OCI-LY7 (cell line): ENCODE measurements at regions not wholly inside any gene's neighbourhood (a gene's known extent, or its start where the extent isn't known, plus 50 kb on each side); places are given as distances from the start of the nearest gene placed in this dataset.

Experiments used
- BruUV-seq: library from RNA; stranded (reverse); fragments of 400-500 nt; replicated peaks from 2 replicates; lab custom pipeline; 2021; lab: Mats Ljungman, UMichigan
- CTCF ChIA-PET: fragments of 300-600 bp; sonication (Branson Sonifier 250); formaldehyde crosslinking; loops from one replicate; lab custom pipeline; 2022; ENCODE audit warnings: antibody characterized with exemption; ENCODE audit not compliant: unreplicated experiment; lab: Charles Lee
- POLR2A ChIA-PET: fragments of 300-600 bp; sonication (Branson Sonifier 250); formaldehyde crosslinking; loops from one replicate; lab custom pipeline; 2022; ENCODE audit warnings: antibody characterized with exemption; lab: Charles Lee
- DNase-seq: peaks from one replicate; pipeline ENCODE4 v3.0.0-alpha.2; 2015; ENCODE audit warnings: low spot score
- H2AFZ ChIP-seq: fragments of 200-600 bp; sonication (generic), shearing (Covaris generic); 2 replicates; pipeline ENCODE4 v1.6.1; 2014; ENCODE audit warnings: mild to moderate bottlenecking, antibody characterized with exemption, low read length, moderate library complexity
- H3K27ac ChIP-seq: fragments of 200-600 bp; sonication (generic); 2 replicates; pipeline ENCODE4 v1.5.1; 2014; ENCODE audit warnings: mixed run types, low read depth, mild to moderate bottlenecking, moderate library complexity, low read length, inconsistent platforms; ENCODE audit not compliant: poor library complexity, severe bottlenecking
- H3K36me3 ChIP-seq: fragments of 200-600 bp; sonication (generic); 2 replicates; pipeline ENCODE4 v1.6.1; 2014; ENCODE audit warnings: mild to moderate bottlenecking, antibody characterized with exemption, low read length, moderate library complexity, mixed read lengths; ENCODE audit not compliant: insufficient read depth
- H3K4me1 ChIP-seq: fragments of 200-600 bp; sonication (generic); 2 replicates; pipeline ENCODE4 v1.5.1; 2014; ENCODE audit warnings: mild to moderate bottlenecking, low read length; ENCODE audit not compliant: insufficient read depth, poor library complexity, severe bottlenecking
- H3K4me2 ChIP-seq: fragments of 200-600 bp; sonication (generic); 2 replicates; pipeline ENCODE4 v1.6.1; 2014; ENCODE audit warnings: mild to moderate bottlenecking, low read length
- H3K4me3 ChIP-seq: fragments of 200-600 bp; sonication (generic); 2 replicates; pipeline ENCODE4 v1.5.1; 2014; ENCODE audit warnings: mild to moderate bottlenecking, low read depth, low read length; ENCODE audit not compliant: poor library complexity, severe bottlenecking
- H3K79me2 ChIP-seq: fragments of 200-600 bp; sonication (generic); 2 replicates; pipeline ENCODE4 v1.6.1; 2016; ENCODE audit warnings: low read depth, mild to moderate bottlenecking, low read length, moderate library complexity, mixed read lengths; ENCODE audit not compliant: insufficient read depth
- H3K9me2 ChIP-seq: fragments of 200-600 bp; sonication (generic); 2 replicates; pipeline ENCODE4 v1.6.1; 2016; ENCODE audit warnings: mild to moderate bottlenecking, low read length, mixed read lengths; ENCODE audit not compliant: insufficient read depth
- H3K9me3 ChIP-seq: fragments of 200-600 bp; sonication (generic); 2 replicates; pipeline ENCODE4 v1.6.1; 2014; ENCODE audit warnings: mild to moderate bottlenecking, mixed run types, low read length, mixed read lengths
- H4K20me1 ChIP-seq: fragments of 200-600 bp; sonication (generic); 2 replicates; pipeline ENCODE4 v1.6.1; 2014; ENCODE audit warnings: mild to moderate bottlenecking, antibody characterized with exemption, low read length, moderate library complexity, mixed read lengths; ENCODE audit not compliant: insufficient read depth
- EZH2phosphoT487 ChIP-seq: fragments of 200-600 bp; sonication (generic); IDR thresholded peaks from 2 replicates; pipeline ENCODE4 v1.6.1; 2018; ENCODE audit warnings: low read depth, borderline replicate concordance, mild to moderate bottlenecking, mixed run types, antibody characterized with exemption, low read length, moderate library complexity, mixed read lengths
- intact Hi-C: fragments of 100-400 bp; cut with micrococcal nuclease; formaldehyde crosslinking; loops from one replicate; pipeline ENCODE4 v1.10.0; 2022; ENCODE audit not compliant: unreplicated experiment
- TF ChIP-seq, protein P1 (sequence below): fragments of 200-600 bp; sonication (generic); conservative IDR thresholded peaks from 2 replicates; pipeline ENCODE4 v1.5.1; 2014; ENCODE audit warnings: mild to moderate bottlenecking, antibody characterized with exemption, low read length, moderate library complexity, mixed read lengths

DNA sequence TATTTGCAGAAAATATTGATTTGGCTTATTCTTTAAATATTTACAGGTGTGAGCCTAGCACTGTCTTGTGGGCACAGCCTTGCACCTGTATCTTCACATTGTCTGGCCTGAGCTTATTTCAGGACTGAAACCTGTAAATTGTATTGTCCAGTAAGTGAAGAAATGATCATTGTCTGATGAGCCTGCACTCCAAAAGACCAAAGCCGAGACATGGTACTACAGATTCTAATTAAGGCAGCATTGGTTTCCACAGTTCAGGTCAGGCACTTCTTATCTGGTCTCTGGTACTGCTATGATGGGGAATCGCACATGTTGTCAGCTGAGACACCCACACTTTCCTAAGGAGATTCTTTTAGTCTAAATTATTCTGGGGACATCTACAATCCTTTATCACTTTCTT lies 479.0 kb downstream of the TDRD15 start:
- Histone ChIP-seq H3K4me1 (no peaks in the 10 kb centered on the region), H3K9me3 (no peaks in the 10 kb centered on the region), H2AFZ (no peak overlapping the region), H3K4me3 (no peak overlapping the region), H3K27ac (no peak overlapping the region), H3K79me2 (no peaks in the 10 kb centered on the region), H3K4me2 (no peak overlapping the region), H3K9me2 (no peaks in the 10 kb centered on the region), H3K36me3 (no peaks in the 10 kb centered on the region), H4K20me1 (no peaks in the 10 kb centered on the region)
- BruUV-seq = no TSS peak
- intact Hi-C loops = no loop called here
- no peak for DNase-seq
- CTCF ChIA-PET = no interaction called here
- TF ChIP-seq, protein P1, sequence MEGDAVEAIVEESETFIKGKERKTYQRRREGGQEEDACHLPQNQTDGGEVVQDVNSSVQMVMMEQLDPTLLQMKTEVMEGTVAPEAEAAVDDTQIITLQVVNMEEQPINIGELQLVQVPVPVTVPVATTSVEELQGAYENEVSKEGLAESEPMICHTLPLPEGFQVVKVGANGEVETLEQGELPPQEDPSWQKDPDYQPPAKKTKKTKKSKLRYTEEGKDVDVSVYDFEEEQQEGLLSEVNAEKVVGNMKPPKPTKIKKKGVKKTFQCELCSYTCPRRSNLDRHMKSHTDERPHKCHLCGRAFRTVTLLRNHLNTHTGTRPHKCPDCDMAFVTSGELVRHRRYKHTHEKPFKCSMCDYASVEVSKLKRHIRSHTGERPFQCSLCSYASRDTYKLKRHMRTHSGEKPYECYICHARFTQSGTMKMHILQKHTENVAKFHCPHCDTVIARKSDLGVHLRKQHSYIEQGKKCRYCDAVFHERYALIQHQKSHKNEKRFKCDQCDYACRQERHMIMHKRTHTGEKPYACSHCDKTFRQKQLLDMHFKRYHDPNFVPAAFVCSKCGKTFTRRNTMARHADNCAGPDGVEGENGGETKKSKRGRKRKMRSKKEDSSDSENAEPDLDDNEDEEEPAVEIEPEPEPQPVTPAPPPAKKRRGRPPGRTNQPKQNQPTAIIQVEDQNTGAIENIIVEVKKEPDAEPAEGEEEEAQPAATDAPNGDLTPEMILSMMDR = no peak
- TF ChIP-seq EZH2phosphoT487 = no peak
- POLR2A ChIA-PET = interaction anchor here (0.7 kb wide), 1 partner anchor 437 kb away, joined by 3 read pairs; no protein-coding TSS in a partner anchor

DNA sequence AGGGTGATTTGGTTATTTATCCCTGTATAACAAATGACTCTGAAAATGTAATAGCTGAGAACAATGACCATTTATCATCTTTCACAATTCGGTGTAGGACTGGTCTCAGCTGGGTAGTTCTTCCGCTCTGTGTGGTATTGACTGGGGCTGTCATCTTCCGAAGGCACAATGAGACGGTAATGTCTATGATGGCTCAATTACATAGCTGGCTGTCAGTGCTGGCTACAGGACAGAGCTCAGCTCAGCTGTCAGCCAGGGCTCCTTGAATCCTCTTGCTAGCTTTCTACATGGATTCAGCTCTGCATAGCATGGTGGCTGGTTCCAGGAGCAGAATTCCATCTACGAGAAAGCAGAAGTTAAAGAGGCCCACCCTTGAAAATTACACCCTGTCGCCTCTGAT lies 483.8 kb downstream of the TDRD15 start:
- no peak for DNase-seq
- no peaks in the 10 kb centered on the region for H3K9me2 ChIP-seq
- no peaks in the 10 kb centered on the region for H3K79me2 ChIP-seq
- TF ChIP-seq, protein P1 = no peak
- no peak for TF ChIP-seq EZH2phosphoT487
- H3K36me3 ChIP-seq = no peaks in the 10 kb centered on the region
- intact Hi-C loops = no loop called here
- ChIA-PET POLR2A (no interaction called here), CTCF (no interaction called here)
- H3K27ac ChIP-seq = no peak overlapping the region
- BruUV-seq = no TSS peak
- H3K4me2 ChIP-seq = no peak overlapping the region
- H2AFZ ChIP-seq = no peak overlapping the region
- H3K4me3 ChIP-seq = no peak overlapping the region
- H3K4me1 ChIP-seq = no peaks in the 10 kb centered on the region
- no peaks in the 10 kb centered on the region for H3K9me3 ChIP-seq
- H4K20me1 ChIP-seq = no peaks in the 10 kb centered on the region

DNA sequence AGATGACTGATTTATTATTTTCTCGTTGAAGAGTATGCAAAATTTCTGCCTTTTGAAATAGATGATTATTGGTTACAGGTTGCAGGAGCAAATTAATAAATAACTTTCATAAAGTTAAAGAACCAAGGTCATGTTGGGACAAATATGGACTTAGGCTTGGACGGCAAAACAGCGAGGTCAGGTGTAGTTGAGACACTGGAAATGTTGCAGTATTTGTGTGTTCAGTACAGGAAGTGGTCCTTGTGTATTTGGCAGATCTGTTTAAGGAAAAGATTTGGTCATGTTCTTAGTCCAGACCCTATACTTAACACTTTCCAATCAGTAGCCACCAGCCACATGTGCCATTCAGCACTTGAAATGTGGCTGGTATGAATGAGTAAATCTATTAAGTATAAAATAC lies 486.5 kb downstream of the TDRD15 start:
- H3K4me2 ChIP-seq = no peak overlapping the region
- CTCF ChIA-PET = no interaction called here

More for the DNA sequence above, 486.5 kb downstream of the TDRD15 start:
- H2AFZ ChIP-seq = no peak overlapping the region
- H3K4me1 ChIP-seq = no peaks in the 10 kb centered on the region
- TF ChIP-seq, protein P1 = no peak
- TF ChIP-seq EZH2phosphoT487 = no peak
- BruUV-seq = no TSS peak
- no peaks in the 10 kb centered on the region for H4K20me1 ChIP-seq
- no peaks in the 10 kb centered on the region for H3K9me3 ChIP-seq
- DNase-seq = no peak
- no peak overlapping the region for H3K4me3 ChIP-seq
- H3K27ac ChIP-seq = no peak overlapping the region
- H3K36me3 ChIP-seq = no peaks in the 10 kb centered on the region
- intact Hi-C loops = no loop called here
- POLR2A ChIA-PET = no interaction called here
- no peaks in the 10 kb centered on the region for H3K9me2 ChIP-seq
- H3K79me2 ChIP-seq = no peaks in the 10 kb centered on the region
